ENCODE measurements at regions not wholly inside any gene's neighbourhood (a gene's known extent, or its start where the extent isn't known, plus 50 kb on each side); places are given as distances from the start of the nearest gene placed in this dataset.

DNA sequence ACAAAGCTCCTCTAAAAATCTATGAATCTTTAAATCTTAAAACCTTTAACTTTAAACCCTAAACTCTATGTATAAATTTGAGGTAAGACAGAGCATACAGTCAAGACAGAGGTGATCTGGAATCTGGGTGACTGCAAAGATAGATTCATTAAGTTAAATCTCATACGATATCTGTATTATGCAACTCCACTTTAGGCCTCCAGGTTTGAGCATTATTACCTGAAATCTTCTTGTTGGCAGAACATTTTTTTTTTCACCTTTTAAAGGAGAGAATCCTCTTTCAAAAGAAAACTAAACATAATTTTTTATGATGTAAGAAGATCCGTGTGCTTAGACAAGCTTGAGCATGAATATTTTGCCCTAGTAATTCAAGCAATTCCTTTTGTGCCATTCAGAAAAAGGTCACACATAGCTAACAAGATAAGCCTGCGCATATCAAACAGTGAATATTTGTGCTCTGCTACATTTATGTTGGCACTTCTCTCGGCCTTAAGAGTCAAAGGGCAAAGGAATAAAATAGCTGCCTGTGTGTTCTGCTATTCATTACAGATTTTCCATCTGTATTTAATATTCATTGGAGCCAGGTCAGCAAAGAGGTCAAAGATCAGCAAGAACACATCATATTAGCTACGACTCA lies 163.3 kb downstream of the TMTC3 start:
- Histone ChIP-seq H3K27me3 (ENCODE audit: control insufficient read depth, insufficient read depth, low read length) (no peaks in the 10 kb centered on the region), H3K4me3 (ENCODE audit: low read depth, low read length) (no peak overlapping the region), H3K36me3 (ENCODE audit: control insufficient read depth, insufficient read depth, low read length) (no peaks in the 10 kb centered on the region)
- TF ChIP-seq, protein P1, sequence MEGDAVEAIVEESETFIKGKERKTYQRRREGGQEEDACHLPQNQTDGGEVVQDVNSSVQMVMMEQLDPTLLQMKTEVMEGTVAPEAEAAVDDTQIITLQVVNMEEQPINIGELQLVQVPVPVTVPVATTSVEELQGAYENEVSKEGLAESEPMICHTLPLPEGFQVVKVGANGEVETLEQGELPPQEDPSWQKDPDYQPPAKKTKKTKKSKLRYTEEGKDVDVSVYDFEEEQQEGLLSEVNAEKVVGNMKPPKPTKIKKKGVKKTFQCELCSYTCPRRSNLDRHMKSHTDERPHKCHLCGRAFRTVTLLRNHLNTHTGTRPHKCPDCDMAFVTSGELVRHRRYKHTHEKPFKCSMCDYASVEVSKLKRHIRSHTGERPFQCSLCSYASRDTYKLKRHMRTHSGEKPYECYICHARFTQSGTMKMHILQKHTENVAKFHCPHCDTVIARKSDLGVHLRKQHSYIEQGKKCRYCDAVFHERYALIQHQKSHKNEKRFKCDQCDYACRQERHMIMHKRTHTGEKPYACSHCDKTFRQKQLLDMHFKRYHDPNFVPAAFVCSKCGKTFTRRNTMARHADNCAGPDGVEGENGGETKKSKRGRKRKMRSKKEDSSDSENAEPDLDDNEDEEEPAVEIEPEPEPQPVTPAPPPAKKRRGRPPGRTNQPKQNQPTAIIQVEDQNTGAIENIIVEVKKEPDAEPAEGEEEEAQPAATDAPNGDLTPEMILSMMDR (IDR thresholded peaks at IDR 0.05; ENCODE audit: insufficient read depth, low read length, severe bottlenecking): no peak
- FAIRE-seq (no peak), DNase-seq (ENCODE audit: low read depth) (peak; percentile 84)

DNA sequence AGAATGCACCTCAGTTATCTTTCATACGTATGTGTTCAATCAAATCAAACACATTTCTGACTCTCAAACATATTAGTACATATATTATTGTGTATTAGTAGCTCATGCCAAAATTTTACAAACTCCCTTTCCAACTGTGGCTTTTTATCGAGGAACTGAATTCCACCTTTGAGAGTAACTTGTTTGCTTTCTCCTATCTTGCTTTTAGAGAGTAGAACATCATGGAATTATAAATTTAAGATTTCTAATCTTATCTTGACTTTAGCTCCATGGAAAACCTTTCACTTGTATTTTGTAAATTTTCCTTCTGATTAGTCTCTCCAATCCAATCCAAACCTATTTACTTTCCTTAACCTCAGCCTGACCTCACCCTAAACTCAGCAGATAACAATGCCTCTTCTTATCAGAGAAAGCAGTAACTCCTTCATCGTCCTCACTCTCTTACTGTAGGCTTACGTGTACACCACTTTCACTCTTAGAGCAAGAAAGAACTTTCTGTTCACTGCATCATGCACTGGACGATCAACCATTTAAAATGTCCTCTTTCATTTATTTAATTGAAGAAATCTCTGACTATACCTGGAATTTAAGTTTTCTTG lies 164.5 kb downstream of the TMTC3 start:
- FAIRE-seq (no peak), DNase-seq (ENCODE audit: low read depth) (peak; percentile 20)
- TF ChIP-seq, protein P1 (IDR thresholded peaks at IDR 0.05; ENCODE audit: insufficient read depth, low read length, severe bottlenecking): no peak
- Histone ChIP-seq H3K27me3 (ENCODE audit: control insufficient read depth, insufficient read depth, low read length) (no peaks in the 10 kb centered on the region), H3K4me3 (ENCODE audit: low read depth, low read length) (no peak overlapping the region), H3K36me3 (ENCODE audit: control insufficient read depth, insufficient read depth, low read length) (no peaks in the 10 kb centered on the region)

DNA sequence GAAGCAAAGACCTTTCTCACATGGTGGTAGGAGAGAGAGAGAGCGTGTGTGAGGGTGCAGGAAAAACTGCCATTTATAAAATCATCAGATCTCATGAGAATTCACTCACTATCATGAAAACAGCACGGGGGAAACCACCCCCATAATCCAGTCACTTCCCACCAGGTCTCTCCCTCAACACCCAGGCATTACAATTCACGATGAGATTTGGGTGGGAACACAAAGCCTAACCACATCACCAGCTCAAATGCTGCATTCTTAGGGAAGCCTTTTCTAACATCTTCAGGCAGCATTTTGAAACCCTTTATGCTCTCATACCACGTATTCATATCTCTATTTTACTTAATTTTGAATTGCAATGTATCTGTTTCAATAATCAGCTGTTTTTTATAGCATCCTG lies 165.9 kb downstream of the TMTC3 start:
- Histone ChIP-seq H3K27me3 (ENCODE audit: control insufficient read depth, insufficient read depth, low read length) (no peaks in the 10 kb centered on the region), H3K36me3 (ENCODE audit: control insufficient read depth, insufficient read depth, low read length) (no peaks in the 10 kb centered on the region), H3K4me3 (ENCODE audit: low read depth, low read length) (no peak overlapping the region)
- no peak for DNase-seq (ENCODE audit: low read depth)
- TF ChIP-seq, protein P1 (IDR thresholded peaks at IDR 0.05; ENCODE audit: insufficient read depth, low read length, severe bottlenecking): no peak
- FAIRE-seq: no peak

DNA sequence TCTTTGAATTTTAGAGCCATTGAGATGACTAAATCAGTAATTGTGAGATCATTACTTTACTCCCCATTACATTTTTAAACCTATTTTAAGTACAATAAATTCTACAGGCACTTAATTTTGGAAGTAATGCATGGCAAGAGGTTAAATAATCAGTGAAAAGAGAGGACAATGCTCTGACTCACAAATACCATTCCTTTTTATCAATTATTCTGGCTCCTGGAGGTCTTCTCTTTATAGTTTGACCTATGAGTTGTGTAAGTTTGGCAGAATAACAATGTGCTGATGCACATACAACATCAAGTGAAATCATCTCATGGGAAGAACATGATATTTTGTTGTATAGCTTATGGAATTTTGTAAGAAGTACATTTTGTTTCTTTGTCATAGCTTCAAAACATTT lies 166.7 kb downstream of the TMTC3 start:
- no peak overlapping the region for H3K4me3 ChIP-seq (ENCODE audit: low read depth, low read length)
- DNase-seq (ENCODE audit: low read depth) (peak; percentile 86), FAIRE-seq (no peak)
- TF ChIP-seq, protein P1 (IDR thresholded peaks at IDR 0.05; ENCODE audit: insufficient read depth, low read length, severe bottlenecking): no peak
- H3K27me3 ChIP-seq (ENCODE audit: control insufficient read depth, insufficient read depth, low read length): no peaks in the 10 kb centered on the region
- H3K36me3 ChIP-seq (ENCODE audit: control insufficient read depth, insufficient read depth, low read length): no peaks in the 10 kb centered on the region

DNA sequence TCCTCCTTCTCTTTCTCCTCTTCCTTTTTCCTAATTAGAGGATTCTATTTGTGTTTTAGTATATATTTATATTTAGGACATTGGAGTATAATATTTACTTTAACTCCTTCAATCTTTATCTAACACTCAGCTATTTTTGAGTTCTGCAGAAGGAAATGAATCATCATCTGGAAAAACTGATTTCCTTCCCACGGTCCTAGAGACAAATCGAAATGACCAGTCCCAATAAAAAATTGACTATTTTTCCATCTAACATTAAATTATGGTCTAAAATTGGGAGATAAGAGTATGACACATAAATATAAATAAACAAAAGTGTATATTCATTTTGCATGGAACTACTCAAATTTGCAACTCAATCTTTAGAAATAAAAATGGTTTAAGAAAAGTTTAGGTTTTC lies 167.4 kb downstream of the TMTC3 start:
- H3K36me3 ChIP-seq (ENCODE audit: control insufficient read depth, insufficient read depth, low read length): no peaks in the 10 kb centered on the region
- DNase-seq (ENCODE audit: low read depth) (peak; percentile 76), FAIRE-seq (no peak)
- TF ChIP-seq, protein P1 (IDR thresholded peaks at IDR 0.05; ENCODE audit: insufficient read depth, low read length, severe bottlenecking): no peak
- no peak overlapping the region for H3K4me3 ChIP-seq (ENCODE audit: low read depth, low read length)
- no peaks in the 10 kb centered on the region for H3K27me3 ChIP-seq (ENCODE audit: control insufficient read depth, insufficient read depth, low read length)

DNA sequence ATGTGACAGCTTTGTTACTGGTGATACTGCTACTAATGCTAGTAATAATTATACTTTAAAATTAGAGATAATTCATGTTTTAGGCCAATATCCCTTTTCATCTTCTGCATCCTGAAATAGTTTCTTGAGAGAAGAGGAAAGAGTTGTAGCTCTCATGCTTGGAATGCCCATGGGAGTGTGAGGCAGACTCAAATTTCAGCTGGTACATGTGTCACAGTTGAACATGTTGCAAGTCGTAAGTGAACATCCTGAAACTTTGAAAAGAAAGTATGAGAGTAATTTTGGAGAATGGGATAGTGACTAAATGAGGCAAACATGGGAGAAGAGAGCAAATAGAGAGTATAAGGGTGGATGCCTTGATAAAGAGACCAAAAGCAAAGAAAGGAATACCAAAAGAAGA lies 168.0 kb downstream of the TMTC3 start:
- H3K27me3 ChIP-seq (ENCODE audit: control insufficient read depth, insufficient read depth, low read length): no peaks in the 10 kb centered on the region
- no peak overlapping the region for H3K4me3 ChIP-seq (ENCODE audit: low read depth, low read length)
- peak; percentile 93 for DNase-seq (ENCODE audit: low read depth)
- H3K36me3 ChIP-seq (ENCODE audit: control insufficient read depth, insufficient read depth, low read length): no peaks in the 10 kb centered on the region
- TF ChIP-seq, protein P1 (IDR thresholded peaks at IDR 0.05; ENCODE audit: insufficient read depth, low read length, severe bottlenecking): no peak
- no peak for FAIRE-seq

All from bronchial epithelial cell (primary cell).